ENCODE measurements at regions not wholly inside any gene's neighbourhood (a gene's known extent, or its start where the extent isn't known, plus 50 kb on each side); places are given as distances from the start of the nearest gene placed in this dataset.

GRCh38 chr5:85500869-85501268 is 1116.2 kb upstream of the EDIL3 start:
- Histone ChIP-seq H3K4me1 (no peaks in the 10 kb centered on the region), H3K36me3 (no peaks in the 10 kb centered on the region), H3K9me3 (no peaks in the 10 kb centered on the region), H3K27ac (no peak overlapping the region), H3K4me3 (no peak overlapping the region), H3K27me3 (no peaks in the 10 kb centered on the region)
- no peak for DNase-seq (ENCODE audit: low spot score in 2 of 2)
- intact Hi-C loops (cut with DNase I; ENCODE audit: low total_unique reads): no loop called here
- TF ChIP-seq POLR2AphosphoS5 (IDR thresholded peaks at IDR 0.05): no peak
- TF ChIP-seq POLR2A (IDR thresholded peaks at IDR 0.05): no peak
- TF ChIP-seq CTCF (IDR thresholded peaks at IDR 0.05): no peak

- TF ChIP-seq POLR2AphosphoS5 (IDR thresholded peaks at IDR 0.05) (no peak), CTCF (IDR thresholded peaks at IDR 0.05) (no peak), POLR2A (IDR thresholded peaks at IDR 0.05) (no peak)
- DNase-seq (ENCODE audit: low spot score in 2 of 2): no peak
- intact Hi-C loops (cut with DNase I; ENCODE audit: low total_unique reads): no loop called here
These were observed 1104.8 kb upstream of the COX7C start for GRCh38 chr5:85512896-85513295.

GRCh38 chr5:85515588-85515987 is 1102.2 kb upstream of the COX7C start:
- DNase-seq (ENCODE audit: low spot score in 2 of 2): no peak
- Histone ChIP-seq H3K9me3 (no peaks in the 10 kb centered on the region), H3K27ac (no peak overlapping the region), H3K4me1 (no peaks in the 10 kb centered on the region), H3K27me3 (no peaks in the 10 kb centered on the region), H3K4me3 (no peak overlapping the region), H3K36me3 (no peaks in the 10 kb centered on the region)
- TF ChIP-seq CTCF (IDR thresholded peaks at IDR 0.05) (no peak), POLR2AphosphoS5 (IDR thresholded peaks at IDR 0.05) (no peak), POLR2A (IDR thresholded peaks at IDR 0.05) (no peak)
- intact Hi-C loops (cut with DNase I; ENCODE audit: low total_unique reads): no loop called here

More at GRCh38 chr5:85512896-85513295, 1104.8 kb upstream of the COX7C start:
- Histone ChIP-seq H3K36me3 (no peaks in the 10 kb centered on the region), H3K27ac (no peak overlapping the region), H3K27me3 (no peaks in the 10 kb centered on the region), H3K4me3 (no peak overlapping the region), H3K9me3 (no peaks in the 10 kb centered on the region), H3K4me1 (no peaks in the 10 kb centered on the region)

- no peak for DNase-seq (ENCODE audit: low spot score in 2 of 2)
- Histone ChIP-seq H3K36me3 (peaks cover 3% of the 10 kb centered on the region), H3K27ac (no peak overlapping the region), H3K4me1 (no peaks in the 10 kb centered on the region), H3K9me3 (no peaks in the 10 kb centered on the region), H3K27me3 (no peaks in the 10 kb centered on the region), H3K4me3 (no peak overlapping the region)
- no peak for TF ChIP-seq POLR2A (IDR thresholded peaks at IDR 0.05)
- intact Hi-C loops (cut with DNase I; ENCODE audit: low total_unique reads): no loop called here
These were observed 1100.4 kb upstream of the COX7C start for GRCh38 chr5:85517386-85517785.

GRCh38 chr5:85533341-85534047 is 1084.2 kb upstream of the COX7C start:
- intact Hi-C loops (cut with DNase I; ENCODE audit: low total_unique reads): no loop called here
- TF ChIP-seq POLR2AphosphoS5 (IDR thresholded peaks at IDR 0.05): no peak
- TF ChIP-seq CTCF (IDR thresholded peaks at IDR 0.05): no peak
- no peak for TF ChIP-seq POLR2A (IDR thresholded peaks at IDR 0.05)
- Histone ChIP-seq H3K27me3 (no peaks in the 10 kb centered on the region), H3K4me1 (no peaks in the 10 kb centered on the region), H3K36me3 (no peaks in the 10 kb centered on the region), H3K27ac (no peak overlapping the region), H3K4me3 (no peak overlapping the region), H3K9me3 (no peaks in the 10 kb centered on the region)
- DNase-seq (ENCODE audit: low spot score in 2 of 2): no peak
